HEK293 (cell line): ENCODE measurements at regions not wholly inside any gene's neighbourhood (a gene's known extent, or its start where the extent isn't known, plus 50 kb on each side); places are given as distances from the start of the nearest gene placed in this dataset.

Experiments used
- CTCF ChIA-PET: fragments of 350-600 bp; formaldehyde crosslinking; extraction: SDS; loops from one replicate; lab custom pipeline; 2021; ENCODE audit warnings: antibody characterized with exemption; lab: Yijun Ruan, JAX
- POLR2A ChIA-PET: fragments of 300-600 bp; formaldehyde crosslinking; extraction: SDS; loops from one replicate; lab custom pipeline; 2020; ENCODE audit warnings: antibody characterized with exemption, inconsistent platforms; lab: Yijun Ruan, JAX
- H3K27ac ChIP-seq: fragments of 200-500 bp; sonication (Bioruptor generic); 2 replicates; pipeline ENCODE4 v1.5.1; 2014; ENCODE audit warnings: low read depth, low read length, control low read depth, inconsistent platforms; ENCODE audit errors: extremely low read depth
- H3K36me3 ChIP-seq, 2 experiments: fragments of 200-500 bp in 1 of 2; sonication (Bioruptor generic) in 1 of 2; 1 replicate in 1 of 2; 2 replicates in 1 of 2; pipeline ENCODE4 v1.5.1; 2014 to 2017; ENCODE audit warnings: inconsistent platforms in 2 of 2, low read length in 2 of 2; ENCODE audit not compliant: control insufficient read depth in 2 of 2, insufficient read depth in 1 of 2
- H3K4me1 ChIP-seq: fragments of 200-500 bp; sonication (Bioruptor generic); 2 replicates; pipeline ENCODE4 v1.5.1; 2014; ENCODE audit warnings: mild to moderate bottlenecking, low read length, inconsistent platforms; ENCODE audit not compliant: control insufficient read depth, insufficient read depth
- H3K4me3 ChIP-seq: 2 replicates; pipeline ENCODE4 v1.5.1; 2011; ENCODE audit warnings: low read depth, mild to moderate bottlenecking, control low read depth, low read length, moderate library complexity
- H3K9me3 ChIP-seq: fragments of 200-500 bp; sonication (Bioruptor generic); 2 replicates; pipeline ENCODE4 v1.5.1; 2014; ENCODE audit warnings: low read depth, low read length, inconsistent platforms; ENCODE audit not compliant: control insufficient read depth, insufficient read depth
- BCL11B ChIP-seq: fragments of 450-650 bp; formaldehyde crosslinking; IDR thresholded peaks from 2 replicates; pipeline ENCODE4 v1.5.1; 2016; ENCODE audit warnings: low read depth, missing biosample characterization, missing genetic modification characterization
- CTCF ChIP-seq: fragments of 450-650 bp; formaldehyde crosslinking; IDR thresholded peaks from 2 replicates; pipeline ENCODE4 v1.5.1; 2016; ENCODE audit warnings: missing biosample characterization, missing genetic modification characterization
- EGR2 ChIP-seq: fragments of 450-650 bp; formaldehyde crosslinking; IDR thresholded peaks from 2 replicates; pipeline ENCODE4 v1.5.1; 2016; ENCODE audit warnings: low read depth, missing biosample characterization, missing genetic modification characterization
- FEZF1 ChIP-seq: fragments of 450-650 bp; formaldehyde crosslinking; IDR thresholded peaks from 2 replicates; pipeline ENCODE4 v1.5.1; 2016; ENCODE audit warnings: missing biosample characterization, missing genetic modification characterization
- GLI2 ChIP-seq: fragments of 450-650 bp; formaldehyde crosslinking; IDR thresholded peaks from 2 replicates; pipeline ENCODE4; 2017; ENCODE audit warnings: missing biosample characterization, missing genetic modification characterization, low read depth, borderline replicate concordance
- GLIS2 ChIP-seq: fragments of 450-650 bp; formaldehyde crosslinking; IDR thresholded peaks from 2 replicates; pipeline ENCODE4 v1.5.1; 2016; ENCODE audit warnings: missing biosample characterization, missing genetic modification characterization
- INSM2 ChIP-seq: fragments of 450-650 bp; formaldehyde crosslinking; IDR thresholded peaks from 2 replicates; pipeline ENCODE4 v1.5.1; 2016; ENCODE audit warnings: missing biosample characterization, missing genetic modification characterization
- KLF10 ChIP-seq: fragments of 450-650 bp; IDR thresholded peaks from 2 replicates; pipeline ENCODE4 v1.5.1; 2018; ENCODE audit warnings: missing biosample characterization, mild to moderate bottlenecking, missing genetic modification characterization
- REST ChIP-seq: fragments of 450-650 bp; formaldehyde crosslinking; IDR thresholded peaks from 2 replicates; pipeline ENCODE4 v1.5.1; 2016; ENCODE audit warnings: missing biosample characterization, missing genetic modification characterization
- SP7 ChIP-seq: fragments of 450-650 bp; formaldehyde crosslinking; IDR thresholded peaks from 2 replicates; pipeline ENCODE4 v1.5.1; 2016; ENCODE audit warnings: missing biosample characterization, missing genetic modification characterization
- TRIM28 ChIP-seq: IDR thresholded peaks from 2 replicates; pipeline ENCODE4 v1.6.1; 2011; ENCODE audit warnings: low read length, control low read depth, borderline replicate concordance
- YY2 ChIP-seq: fragments of 450-650 bp; formaldehyde crosslinking; IDR thresholded peaks from 2 replicates; pipeline ENCODE4 v1.5.1; 2016; ENCODE audit warnings: missing biosample characterization, missing genetic modification characterization
- ZBTB10 ChIP-seq: fragments of 450-650 bp; formaldehyde crosslinking; IDR thresholded peaks from 2 replicates; pipeline ENCODE4 v1.5.1; 2016; ENCODE audit warnings: missing biosample characterization, missing genetic modification characterization
- ZNF274 ChIP-seq, 2 experiments: fragments of 200-500 bp in 1 of 2; fragments of 450-650 bp in 1 of 2; sonication (Bioruptor generic) in 1 of 2; formaldehyde crosslinking in 1 of 2; IDR thresholded peaks; 2 replicates each; pipeline versions ENCODE4 v1.5.1 to v1.6.1; 2014 to 2016; ENCODE audit warnings: borderline replicate concordance in 1 of 2, inconsistent platforms in 1 of 2, low read length in 1 of 2, missing biosample characterization in 1 of 2, missing genetic modification characterization in 1 of 2
- ZNF391 ChIP-seq: fragments of 450-650 bp; formaldehyde crosslinking; IDR thresholded peaks from 2 replicates; pipeline ENCODE4 v1.5.1; 2016; ENCODE audit warnings: low read depth, missing biosample characterization, missing genetic modification characterization, borderline replicate concordance
- ZNF433 ChIP-seq: fragments of 450-650 bp; formaldehyde crosslinking; IDR thresholded peaks from 2 replicates; pipeline ENCODE4 v1.5.1; 2016; ENCODE audit warnings: missing biosample characterization, missing genetic modification characterization, low read depth
- ZNF48 ChIP-seq: fragments of 450-650 bp; formaldehyde crosslinking; IDR thresholded peaks from 2 replicates; pipeline ENCODE4 v1.5.1; 2016; ENCODE audit warnings: missing biosample characterization, missing genetic modification characterization
- ZNF530 ChIP-seq: fragments of 450-650 bp; formaldehyde crosslinking; IDR thresholded peaks from 2 replicates; pipeline ENCODE4 v1.5.1; 2016; ENCODE audit warnings: low read depth, missing biosample characterization, missing genetic modification characterization
- ZNF624 ChIP-seq: fragments of 450-650 bp; formaldehyde crosslinking; IDR thresholded peaks from 2 replicates; pipeline ENCODE4 v1.5.1; 2017; ENCODE audit warnings: missing biosample characterization, missing genetic modification characterization
- ZNF654 ChIP-seq: fragments of 450-650 bp; formaldehyde crosslinking; IDR thresholded peaks from 2 replicates; pipeline ENCODE4 v1.5.1; 2016; ENCODE audit warnings: low read depth, missing biosample characterization, missing genetic modification characterization
- ZNF658 ChIP-seq: fragments of 450-650 bp; formaldehyde crosslinking; IDR thresholded peaks from 2 replicates; pipeline ENCODE4; 2016; ENCODE audit warnings: missing biosample characterization, missing genetic modification characterization
- ZNF692 ChIP-seq: fragments of 450-650 bp; formaldehyde crosslinking; IDR thresholded peaks from 2 replicates; pipeline ENCODE4 v1.5.1; 2016; ENCODE audit warnings: missing biosample characterization, missing genetic modification characterization
- ZNF701 ChIP-seq: fragments of 450-650 bp; formaldehyde crosslinking; IDR thresholded peaks from 2 replicates; pipeline ENCODE4 v1.5.1; 2016; ENCODE audit warnings: missing biosample characterization, missing genetic modification characterization

- TF ChIP-seq ZNF391 (tag by site-specific recombination) (no peak), CTCF (tag by site-specific recombination) (no peak), ZNF530 (tag by site-specific recombination) (no peak), ZNF433 (tag by site-specific recombination) (no peak)
These were observed 678.2 kb upstream of the FAM241A start (continued) for GRCh38 chr4:111466811-111467604.

GRCh38 chr4:111475001-111475400 lies 670.3 kb upstream of the FAM241A start:
- CTCF ChIA-PET: interaction anchor here (0.8 kb wide), 1 partner anchor 261 kb away, joined by 3 read pairs; no protein-coding TSS in a partner anchor

More at GRCh38 chr4:111475001-111475400, 670.3 kb upstream of the FAM241A start:
- TF ChIP-seq ZBTB10 (tag by site-specific recombination): no peak
- no peak for TF ChIP-seq FEZF1 (tag by site-specific recombination)
- TF ChIP-seq YY2 (tag by site-specific recombination): no peak
- no peak for TF ChIP-seq INSM2
- TF ChIP-seq ZNF624 (tag by site-specific recombination): no peak
- no peak for TF ChIP-seq GLI2 (tag by site-specific recombination)
- no peak for TF ChIP-seq ZNF692 (tag by site-specific recombination)
- TF ChIP-seq ZNF274 (IDR thresholded peaks at IDR 0.05; ENCODE audit: low read length): no peak
- TF ChIP-seq ZNF274 (tag by site-specific recombination; IDR thresholded peaks at IDR 0.05; ENCODE audit: borderline replicate concordance): no peak
- TF ChIP-seq EGR2 (tag by site-specific recombination): no peak
- TF ChIP-seq ZNF48 (tag by site-specific recombination): no peak
- TF ChIP-seq ZNF654 (tag by site-specific recombination): no peak
- no peak for TF ChIP-seq ZNF701 (tag by site-specific recombination)
- no peak for TF ChIP-seq ZNF658 (tag by site-specific recombination)
- TF ChIP-seq KLF10: no peak
- no peak for TF ChIP-seq SP7 (tag by site-specific recombination)
- no peak for TF ChIP-seq GLIS2 (tag by site-specific recombination)
- TF ChIP-seq TRIM28: no peak
- no peak for TF ChIP-seq BCL11B (tag by site-specific recombination)
- no peak for TF ChIP-seq REST (tag by site-specific recombination)
- Histone ChIP-seq H3K4me3 (no peak overlapping the region), H3K9me3 (no peaks in the 10 kb centered on the region), H3K4me1 (no peaks in the 10 kb centered on the region), H3K27ac (no peak overlapping the region), H3K36me3 (no peaks in the 10 kb centered on the region)
- POLR2A ChIA-PET: no interaction called here
